ENCODE measurements at regions not wholly inside any gene's neighbourhood (a gene's known extent, or its start where the extent isn't known, plus 50 kb on each side); places are given as distances from the start of the nearest gene placed in this dataset.

- Histone ChIP-seq H2AK5ac (ENCODE audit: low read depth, low read length) (no peak overlapping the region), H3K4me2 (ENCODE audit: insufficient read depth, low read length, poor library complexity, severe bottlenecking) (no peak overlapping the region), H3K4ac (ENCODE audit: low read length) (no peak overlapping the region), H4K91ac (ENCODE audit: low read depth, low read length, poor library complexity) (no peak overlapping the region), H3K9ac (ENCODE audit: low read depth, low read length, poor library complexity) (no peak overlapping the region), H3K4me3 (ENCODE audit: low read length in 2 of 2) (no peak overlapping the region), H3K27me3 (ENCODE audit: control insufficient read depth in 3 of 3, insufficient read depth in 3 of 3, low read depth in 1 of 3, low read length in 3 of 3) (no peaks in the 10 kb centered on the region), H3K27ac (replicated peaks; ENCODE audit: low read length) (no peak overlapping the region), H2BK120ac (ENCODE audit: low read depth, low read length) (no peak overlapping the region), H3K18ac (ENCODE audit: low read length) (no peak overlapping the region), H3K4me1 (ENCODE audit: control insufficient read depth in 2 of 2, insufficient read depth in 1 of 2, low read depth in 1 of 2, low read length in 2 of 2) (no peaks in the 10 kb centered on the region), H3K9me3 (replicated peaks in 1 of 2; ENCODE audit: control insufficient read depth in 2 of 2, insufficient read depth in 1 of 2, low read depth in 1 of 2, low read length in 2 of 2) (no peaks in the 10 kb centered on the region), H4K8ac (ENCODE audit: low read depth, low read length) (no peak overlapping the region), H3K36me3 (replicated peaks in 1 of 2; ENCODE audit: control insufficient read depth in 2 of 2, insufficient read depth in 2 of 2, low read length in 2 of 2) (no peaks in the 10 kb centered on the region), H3K14ac (ENCODE audit: low read length) (no peak overlapping the region), H2BK15ac (ENCODE audit: low read length) (no peak overlapping the region), H3K79me1 (ENCODE audit: low read depth, low read length) (no peaks in the 10 kb centered on the region), H3K23ac (ENCODE audit: low read depth, low read length, poor library complexity) (no peak overlapping the region), H2BK12ac (ENCODE audit: low read length) (no peak overlapping the region), H2AFZ (ENCODE audit: low read length) (no peak overlapping the region), H2BK5ac (ENCODE audit: low read length) (no peak overlapping the region)
- DNase-seq (ENCODE audit: low spot score): no peak
These were observed 1073.3 kb downstream of the ADGRL2 start for GRCh38 chr1:82874041-82874440.

DNA sequence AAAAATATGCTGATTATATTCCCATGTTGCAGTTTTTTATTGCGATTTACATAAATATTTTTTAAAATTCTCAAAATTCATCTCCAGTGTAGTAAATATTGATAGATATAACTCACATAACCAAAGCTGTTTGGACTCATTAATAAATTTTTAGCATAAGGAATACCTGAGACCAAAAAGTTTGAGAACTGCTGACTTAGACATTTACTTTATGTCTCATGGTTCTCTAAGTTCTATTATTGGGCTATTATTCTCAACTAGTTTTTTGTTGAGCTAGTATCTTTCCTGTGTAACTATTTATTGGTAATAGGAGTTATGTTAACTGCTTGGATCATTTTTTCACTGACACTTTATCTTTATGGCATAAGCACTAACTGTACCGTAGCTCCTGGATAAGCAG lies 1069.6 kb downstream of the ADGRL2 start:
- no peaks in the 10 kb centered on the region for H3K4me1 ChIP-seq (ENCODE audit: control insufficient read depth in 2 of 2, insufficient read depth in 1 of 2, low read depth in 1 of 2, low read length in 2 of 2)
- no peak overlapping the region for H3K18ac ChIP-seq (ENCODE audit: low read length)
- H3K36me3 ChIP-seq (replicated peaks in 1 of 2; ENCODE audit: control insufficient read depth in 2 of 2, insufficient read depth in 2 of 2, low read length in 2 of 2): no peaks in the 10 kb centered on the region
- no peak overlapping the region for H2BK5ac ChIP-seq (ENCODE audit: low read length)
- no CpG with 5 or more reads among the region's 2 CpGs for WGBS, 2 donors (ENCODE audit: extremely low coverage in 2 of 2, insufficient read length in 2 of 2, insufficient replicate concordance in 1 of 2)
- H3K27ac ChIP-seq (replicated peaks; ENCODE audit: low read length): no peak overlapping the region
- no peaks in the 10 kb centered on the region for H3K9me3 ChIP-seq (replicated peaks in 1 of 2; ENCODE audit: control insufficient read depth in 2 of 2, insufficient read depth in 1 of 2, low read depth in 1 of 2, low read length in 2 of 2)
- H4K91ac ChIP-seq (ENCODE audit: low read depth, low read length, poor library complexity): no peak overlapping the region
- H4K8ac ChIP-seq (ENCODE audit: low read depth, low read length): no peak overlapping the region
- no peak for DNase-seq (ENCODE audit: low spot score)
- H2BK12ac ChIP-seq (ENCODE audit: low read length): no peak overlapping the region
- no peak overlapping the region for H3K23ac ChIP-seq (ENCODE audit: low read depth, low read length, poor library complexity)
- no peak overlapping the region for H2AFZ ChIP-seq (ENCODE audit: low read length)
- no peak overlapping the region for H2AK5ac ChIP-seq (ENCODE audit: low read depth, low read length)
- H2BK120ac ChIP-seq (ENCODE audit: low read depth, low read length): no peak overlapping the region
- no peak overlapping the region for H3K4ac ChIP-seq (ENCODE audit: low read length)
- no peak overlapping the region for H3K4me2 ChIP-seq (ENCODE audit: insufficient read depth, low read length, poor library complexity, severe bottlenecking)
- H3K4me3 ChIP-seq (ENCODE audit: low read length in 2 of 2): no peak overlapping the region
- no peak overlapping the region for H3K9ac ChIP-seq (ENCODE audit: low read depth, low read length, poor library complexity)
- H3K79me1 ChIP-seq (ENCODE audit: low read depth, low read length): no peaks in the 10 kb centered on the region
- H3K14ac ChIP-seq (ENCODE audit: low read length): no peak overlapping the region
- H2BK15ac ChIP-seq (ENCODE audit: low read length): no peak overlapping the region
- no peaks in the 10 kb centered on the region for H3K27me3 ChIP-seq (ENCODE audit: control insufficient read depth in 3 of 3, insufficient read depth in 3 of 3, low read depth in 1 of 3, low read length in 3 of 3)

GRCh38 chr1:82867781-82868180 lies 1067.0 kb downstream of the ADGRL2 start:
- Histone ChIP-seq H3K9me3 (replicated peaks in 1 of 2; ENCODE audit: control insufficient read depth in 2 of 2, insufficient read depth in 1 of 2, low read depth in 1 of 2, low read length in 2 of 2) (no peaks in the 10 kb centered on the region), H3K4ac (ENCODE audit: low read length) (no peak overlapping the region), H2BK12ac (ENCODE audit: low read length) (no peak overlapping the region), H3K27me3 (ENCODE audit: control insufficient read depth in 3 of 3, insufficient read depth in 3 of 3, low read depth in 1 of 3, low read length in 3 of 3) (no peaks in the 10 kb centered on the region), H2BK120ac (ENCODE audit: low read depth, low read length) (no peak overlapping the region), H3K18ac (ENCODE audit: low read length) (no peak overlapping the region), H2AK5ac (ENCODE audit: low read depth, low read length) (no peak overlapping the region), H2AFZ (ENCODE audit: low read length) (no peak overlapping the region), H3K4me2 (ENCODE audit: insufficient read depth, low read length, poor library complexity, severe bottlenecking) (no peak overlapping the region), H2BK15ac (ENCODE audit: low read length) (no peak overlapping the region), H3K4me3 (ENCODE audit: low read length in 2 of 2) (no peak overlapping the region), H3K27ac (replicated peaks; ENCODE audit: low read length) (no peak overlapping the region), H3K36me3 (replicated peaks in 1 of 2; ENCODE audit: control insufficient read depth in 2 of 2, insufficient read depth in 2 of 2, low read length in 2 of 2) (no peaks in the 10 kb centered on the region), H3K9ac (ENCODE audit: low read depth, low read length, poor library complexity) (no peak overlapping the region), H4K91ac (ENCODE audit: low read depth, low read length, poor library complexity) (no peak overlapping the region), H3K79me1 (ENCODE audit: low read depth, low read length) (no peaks in the 10 kb centered on the region), H2BK5ac (ENCODE audit: low read length) (no peak overlapping the region), H3K4me1 (ENCODE audit: control insufficient read depth in 2 of 2, insufficient read depth in 1 of 2, low read depth in 1 of 2, low read length in 2 of 2) (no peaks in the 10 kb centered on the region), H3K14ac (ENCODE audit: low read length) (no peak overlapping the region), H3K23ac (ENCODE audit: low read depth, low read length, poor library complexity) (no peak overlapping the region), H4K8ac (ENCODE audit: low read depth, low read length) (no peak overlapping the region)
- no CpG with 5 or more reads among the region's 4 CpGs for WGBS, 2 donors (ENCODE audit: extremely low coverage in 2 of 2, insufficient read length in 2 of 2, insufficient replicate concordance in 1 of 2)
- no peak for DNase-seq (ENCODE audit: low spot score)

DNA sequence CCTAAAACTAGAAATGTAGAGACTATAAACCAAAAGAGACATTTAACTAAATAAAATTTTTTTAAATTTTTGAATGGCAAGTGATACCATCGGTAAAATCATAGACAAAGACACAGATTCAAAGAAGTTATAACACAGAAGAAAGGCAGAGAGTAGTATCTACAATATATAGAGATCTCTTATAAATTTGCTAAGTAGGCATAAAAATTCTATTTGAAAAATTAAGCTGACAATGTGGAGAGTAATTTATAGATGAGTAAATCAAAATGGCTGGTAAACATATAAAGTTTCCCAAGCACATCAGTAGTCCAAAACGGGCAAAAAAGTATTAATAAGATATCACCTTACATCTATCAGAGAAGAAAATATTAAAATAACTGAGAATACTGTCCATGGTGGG lies 1061.0 kb downstream of the ADGRL2 start:
- Histone ChIP-seq H3K9ac (ENCODE audit: low read depth, low read length, poor library complexity) (no peak overlapping the region), H2AK5ac (ENCODE audit: low read depth, low read length) (no peak overlapping the region), H2AFZ (ENCODE audit: low read length) (no peak overlapping the region), H2BK12ac (ENCODE audit: low read length) (no peak overlapping the region), H3K4me1 (ENCODE audit: control insufficient read depth in 2 of 2, insufficient read depth in 1 of 2, low read depth in 1 of 2, low read length in 2 of 2) (no peaks in the 10 kb centered on the region), H3K4me3 (ENCODE audit: low read length in 2 of 2) (no peak overlapping the region), H3K18ac (ENCODE audit: low read length) (no peak overlapping the region), H3K27me3 (ENCODE audit: control insufficient read depth in 3 of 3, insufficient read depth in 3 of 3, low read depth in 1 of 3, low read length in 3 of 3) (no peaks in the 10 kb centered on the region), H3K79me1 (ENCODE audit: low read depth, low read length) (no peaks in the 10 kb centered on the region), H2BK15ac (ENCODE audit: low read length) (no peak overlapping the region), H2BK5ac (ENCODE audit: low read length) (no peak overlapping the region), H3K36me3 (replicated peaks in 1 of 2; ENCODE audit: control insufficient read depth in 2 of 2, insufficient read depth in 2 of 2, low read length in 2 of 2) (no peaks in the 10 kb centered on the region), H4K91ac (ENCODE audit: low read depth, low read length, poor library complexity) (no peak overlapping the region), H4K8ac (ENCODE audit: low read depth, low read length) (no peak overlapping the region), H3K4ac (ENCODE audit: low read length) (no peak overlapping the region), H3K27ac (replicated peaks; ENCODE audit: low read length) (no peak overlapping the region), H3K4me2 (ENCODE audit: insufficient read depth, low read length, poor library complexity, severe bottlenecking) (no peak overlapping the region), H3K9me3 (replicated peaks in 1 of 2; ENCODE audit: control insufficient read depth in 2 of 2, insufficient read depth in 1 of 2, low read depth in 1 of 2, low read length in 2 of 2) (peaks cover 0 to 1% of the 10 kb centered on the region in 2 donors), H3K14ac (ENCODE audit: low read length) (no peak overlapping the region), H3K23ac (ENCODE audit: low read depth, low read length, poor library complexity) (no peak overlapping the region), H2BK120ac (ENCODE audit: low read depth, low read length) (no peak overlapping the region)
- WGBS, 2 donors (ENCODE audit: extremely low coverage in 2 of 2, insufficient read length in 2 of 2, insufficient replicate concordance in 1 of 2): no CpG with 5 or more reads among the region's 2 CpGs
- DNase-seq (ENCODE audit: low spot score): no peak
